Progenitor cell of endocrine pancreas (in vitro differentiated cells): ENCODE measurements at regions not wholly inside any gene's neighbourhood (a gene's known extent, or its start where the extent isn't known, plus 50 kb on each side); places are given as distances from the start of the nearest gene placed in this dataset.

Experiments used
- DNase-seq: peaks from one replicate; pipeline ENCODE4 v3.0.0; 2021; ENCODE audit warnings: low spot score; ENCODE audit not compliant: unreplicated experiment
- H3K27ac Mint-ChIP-seq: 2 replicates; pipeline ENCODE4 v1.8.0; 2021; ENCODE audit warnings: mild to moderate bottlenecking, moderate library complexity, mixed read lengths
- H3K27me3 Mint-ChIP-seq: 2 replicates; pipeline ENCODE4 v1.8.0; 2021; ENCODE audit warnings: mixed read lengths
- H3K36me3 Mint-ChIP-seq: 2 replicates; pipeline ENCODE4 v1.8.0; 2022; ENCODE audit warnings: mixed read lengths; ENCODE audit not compliant: insufficient read depth
- H3K4me1 Mint-ChIP-seq: 2 replicates; pipeline ENCODE4 v1.8.0; 2021; ENCODE audit warnings: low read depth, mixed read lengths
- H3K4me3 Mint-ChIP-seq: 2 replicates; pipeline ENCODE4 v1.8.0; 2021; ENCODE audit warnings: low read depth, mild to moderate bottlenecking, moderate library complexity, mixed read lengths
- H3K9me3 Mint-ChIP-seq: 2 replicates; pipeline ENCODE4 v1.8.0; 2021; ENCODE audit warnings: low read depth, mixed read lengths
- CTCF ChIP-seq: fragments of 200-600 bp; sonication (generic); IDR thresholded peaks from one replicate; pipeline ENCODE4 v1.5.0; 2021; ENCODE audit warnings: antibody characterized with exemption, mild to moderate bottlenecking; ENCODE audit not compliant: unreplicated experiment

GRCh38 chr14:22065347-22065746 is 391.7 kb upstream of the OR4E1 start:
- no peak for DNase-seq
- Mint-ChIP-seq H3K4me3 (no peak overlapping the region), H3K27ac (no peak overlapping the region), H3K36me3 (no peaks in the 10 kb centered on the region), H3K9me3 (peaks cover 3% of the 10 kb centered on the region), H3K4me1 (peaks cover 11% of the 10 kb centered on the region), H3K27me3 (peaks cover 30% of the 10 kb centered on the region)
- TF ChIP-seq CTCF, result no peak

- no peak for DNase-seq
- Mint-ChIP-seq H3K36me3 (no peaks in the 10 kb centered on the region), H3K9me3 (peaks cover 12% of the 10 kb centered on the region), H3K4me1 (peaks cover 18% of the 10 kb centered on the region), H3K27me3 (no peaks in the 10 kb centered on the region), H3K27ac (no peak overlapping the region), H3K4me3 (no peak overlapping the region)
- no peak for TF ChIP-seq CTCF
Observed at GRCh38 chr14:22059201-22059600, 385.6 kb upstream of the OR4E1 start.

- Mint-ChIP-seq H3K36me3 (no peaks in the 10 kb centered on the region), H3K27me3 (peaks cover 4% of the 10 kb centered on the region), H3K9me3 (no peaks in the 10 kb centered on the region), H3K4me1 (peaks cover 19% of the 10 kb centered on the region), H3K4me3 (no peak overlapping the region), H3K27ac (no peak overlapping the region)
- no peak for DNase-seq
- no peak for TF ChIP-seq CTCF
Observed at GRCh38 chr14:22052795-22053194, 379.2 kb upstream of the OR4E1 start.

GRCh38 chr14:22047115-22047514 is 373.5 kb upstream of the OR4E1 start:
- TF ChIP-seq CTCF, result peak; percentile 71
- Mint-ChIP-seq H3K27ac (no peak overlapping the region), H3K4me1 (peaks cover 4% of the 10 kb centered on the region), H3K4me3 (no peak overlapping the region), H3K9me3 (no peaks in the 10 kb centered on the region), H3K27me3 (peaks cover 17% of the 10 kb centered on the region), H3K36me3 (no peaks in the 10 kb centered on the region)
- DNase-seq, result no peak

- DNase-seq, result no peak
- Mint-ChIP-seq H3K27me3 (peaks cover 25% of the 10 kb centered on the region), H3K9me3 (no peaks in the 10 kb centered on the region), H3K27ac (no peak overlapping the region), H3K4me3 (no peak overlapping the region), H3K36me3 (no peaks in the 10 kb centered on the region), H3K4me1 (peaks cover 3% of the 10 kb centered on the region)
- no peak for TF ChIP-seq CTCF
Observed at GRCh38 chr14:22046063-22046462, 372.4 kb upstream of the OR4E1 start.

- Mint-ChIP-seq H3K4me1 (peaks cover 3% of the 10 kb centered on the region), H3K9me3 (no peaks in the 10 kb centered on the region), H3K4me3 (no peak overlapping the region), H3K27ac (no peak overlapping the region), H3K27me3 (peaks cover 28% of the 10 kb centered on the region), H3K36me3 (no peaks in the 10 kb centered on the region)
- DNase-seq, result no peak
- TF ChIP-seq CTCF, result no peak
Observed at GRCh38 chr14:22044193-22044592, 370.6 kb upstream of the OR4E1 start.
